GM23338 (cell line): ENCODE measurements at regions not wholly inside any gene's neighbourhood (a gene's known extent, or its start where the extent isn't known, plus 50 kb on each side); places are given as distances from the start of the nearest gene placed in this dataset.

ENCODE experiments used
- ATAC-seq: fragments of 200-7000 bp; cut with Tn5 transposase; 3 replicates; pipeline ENCODE4 v1.9.1; 2020
- DNase-seq: peaks from one replicate; pipeline ENCODE4 v3.0.0-alpha.2; 2015; ENCODE audit warnings: low spot score
- H2AFZ ChIP-seq: fragments of 200-600 bp; sonication (generic); 2 replicates; pipeline ENCODE4 v1.8.0; 2016; ENCODE audit warnings: antibody characterized with exemption, mild to moderate bottlenecking, moderate library complexity
- H3F3A ChIP-seq: fragments of 200-600 bp; sonication (generic); replicated peaks from 2 replicates; pipeline ENCODE4 v1.8.0; 2017; ENCODE audit warnings: antibody characterized with exemption, mixed run types, low read depth
- H3K27ac ChIP-seq: fragments of 200-600 bp; sonication (generic); 2 replicates; pipeline ENCODE4 v1.6.1; 2016; ENCODE audit warnings: low read depth
- H3K27me3 ChIP-seq: fragments of 200-600 bp; sonication (generic); 2 replicates; pipeline ENCODE4 v1.8.0; 2016; ENCODE audit warnings: mild to moderate bottlenecking, mixed run types, moderate library complexity; ENCODE audit not compliant: insufficient read depth
- H3K36me3 ChIP-seq: fragments of 200-600 bp; sonication (generic); 2 replicates; pipeline ENCODE4 v1.8.0; 2016; ENCODE audit warnings: mild to moderate bottlenecking; ENCODE audit not compliant: insufficient read depth
- H3K4me1 ChIP-seq: fragments of 200-600 bp; sonication (generic); 2 replicates; pipeline ENCODE4 v1.8.0; 2016; ENCODE audit warnings: mild to moderate bottlenecking, moderate library complexity; ENCODE audit not compliant: insufficient read depth
- H3K4me2 ChIP-seq: fragments of 200-600 bp; sonication (generic); 2 replicates; pipeline ENCODE4 v1.7.1; 2017; ENCODE audit warnings: mixed run types
- H3K4me3 ChIP-seq: fragments of 200-600 bp; sonication (generic); 2 replicates; pipeline ENCODE4 v1.6.1; 2016; ENCODE audit warnings: mixed run types
- H3K79me2 ChIP-seq: fragments of 200-600 bp; sonication (generic); replicated peaks from 2 replicates; pipeline ENCODE4 v1.8.0; 2017; ENCODE audit warnings: mild to moderate bottlenecking; ENCODE audit not compliant: insufficient read depth
- H3K9me2 ChIP-seq: fragments of 200-600 bp; sonication (generic); 2 replicates; pipeline ENCODE4 v1.8.0; 2017; ENCODE audit not compliant: insufficient read depth
- H4K20me1 ChIP-seq: fragments of 200-600 bp; sonication (generic); replicated peaks from 2 replicates; pipeline ENCODE4 v1.8.0; 2017; ENCODE audit warnings: mild to moderate bottlenecking; ENCODE audit not compliant: insufficient read depth
- H3K27ac Mint-ChIP-seq: 2 replicates; pipeline ENCODE4 v1.8.0; 2020; ENCODE audit warnings: inconsistent platforms, mild to moderate bottlenecking, moderate library complexity, mixed read lengths
- H3K27me3 Mint-ChIP-seq: 3 replicates; pipeline ENCODE4 v1.8.0; 2022; ENCODE audit warnings: low read depth, mild to moderate bottlenecking, moderate library complexity, mixed read lengths, inconsistent platforms; ENCODE audit not compliant: insufficient read depth, poor library complexity
- H3K36me3 Mint-ChIP-seq: 3 replicates; pipeline ENCODE4 v1.8.0; 2021; ENCODE audit warnings: low read depth, mild to moderate bottlenecking, inconsistent platforms, moderate library complexity, mixed read lengths
- H3K4me1 Mint-ChIP-seq: 3 replicates; pipeline ENCODE4 v1.8.0; 2020; ENCODE audit warnings: mild to moderate bottlenecking, inconsistent platforms, mixed read lengths
- H3K4me3 Mint-ChIP-seq: 3 replicates; pipeline ENCODE4 v1.8.0; 2021; ENCODE audit warnings: moderate library complexity, mild to moderate bottlenecking, inconsistent platforms, mixed read lengths
- H3K9me3 Mint-ChIP-seq: 3 replicates; pipeline ENCODE4 v1.8.0; 2020; ENCODE audit warnings: moderate library complexity, mild to moderate bottlenecking, inconsistent platforms, mixed read lengths
- CREB1 ChIP-seq: fragments of 250-450 bp; sonication (Bioruptor Pico); IDR thresholded peaks from 2 replicates; pipeline ENCODE4 v1.5.0; 2020; ENCODE audit warnings: low read depth, mild to moderate bottlenecking, moderate library complexity
- EZH2 ChIP-seq: fragments of 200-600 bp; sonication (generic); IDR thresholded peaks from one replicate; pipeline ENCODE4 v1.8.0; 2017; ENCODE audit warnings: antibody characterized with exemption, mild to moderate bottlenecking, low read depth; ENCODE audit not compliant: unreplicated experiment
- EZH2phosphoT487 ChIP-seq: fragments of 200-600 bp; sonication (generic); IDR thresholded peaks from one replicate; pipeline ENCODE4 v1.8.1; 2018; ENCODE audit warnings: antibody characterized with exemption; ENCODE audit not compliant: unreplicated experiment
- NANOG ChIP-seq: IDR thresholded peaks from 2 replicates; pipeline ENCODE4 v1.6.1; 2016; ENCODE audit warnings: antibody characterized with exemption, borderline replicate concordance
- POLR2AphosphoS5 ChIP-seq: IDR thresholded peaks from 2 replicates; pipeline ENCODE4 v1.6.1; 2016; ENCODE audit warnings: antibody characterized with exemption, low read depth
- STAT1 ChIP-seq: IDR thresholded peaks from one replicate; pipeline ENCODE4 v1.6.1; 2016; ENCODE audit warnings: antibody characterized with exemption; ENCODE audit not compliant: unreplicated experiment
- ZNF114 ChIP-seq: fragments of 250-450 bp; sonication (Bioruptor Pico); IDR thresholded peaks from 2 replicates; pipeline ENCODE4 v1.5.0; 2020; ENCODE audit warnings: mild to moderate bottlenecking, moderate library complexity
- ZNF331 ChIP-seq: fragments of 250-450 bp; sonication (Bioruptor Pico); IDR thresholded peaks from 2 replicates; pipeline ENCODE4 v1.5.0; 2020; ENCODE audit warnings: low read depth, mild to moderate bottlenecking, moderate library complexity
- TF ChIP-seq, protein P1 (sequence below): IDR thresholded peaks from one replicate; pipeline ENCODE4 v1.6.1; 2018; ENCODE audit warnings: antibody characterized with exemption; ENCODE audit not compliant: unreplicated experiment
- TF ChIP-seq, protein P2 (sequence below): IDR thresholded peaks from 2 replicates; pipeline ENCODE4 v1.6.1; 2016; ENCODE audit warnings: antibody characterized with exemption
- TF ChIP-seq, protein P3 (sequence below): fragments of 250-450 bp; sonication (Bioruptor Pico); IDR thresholded peaks from 2 replicates; pipeline ENCODE4 v1.5.0; 2020; ENCODE audit warnings: mild to moderate bottlenecking, moderate library complexity

DNA sequence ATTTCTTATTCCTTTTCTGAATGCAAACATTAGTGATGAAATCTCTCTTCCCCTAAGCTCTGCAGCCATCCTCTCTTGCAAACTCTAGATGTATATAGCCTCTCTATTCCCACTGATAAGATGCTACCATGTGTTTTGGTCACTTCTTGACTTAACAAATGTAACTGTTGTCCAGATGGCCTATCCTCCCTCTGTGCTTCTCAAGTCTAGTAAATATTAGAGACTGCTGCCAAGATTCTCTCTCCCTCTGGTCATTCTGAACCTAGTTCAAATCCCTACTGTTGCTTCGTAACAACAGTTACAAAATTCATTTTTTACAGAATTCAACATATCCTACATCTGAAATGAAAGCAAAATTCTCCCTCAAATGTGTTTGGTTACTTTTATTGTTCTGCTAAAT is 156.6 kb downstream of the TXNL1 start:
- Histone ChIP-seq H4K20me1 (no peaks in the 10 kb centered on the region), H3K4me2 (no peak overlapping the region), H3K79me2 (no peaks in the 10 kb centered on the region), H3F3A (no peaks in the 10 kb centered on the region), H3K9me2 (peaks cover 4% of the 10 kb centered on the region), H3K27ac (no peak overlapping the region), H3K4me3 (no peak overlapping the region), H3K4me1 (no peaks in the 10 kb centered on the region), H3K36me3 (no peaks in the 10 kb centered on the region), H2AFZ (peak overlapping the region; percentile 19; the same call in 1 of the 2 replicates), H3K27me3 (no peaks in the 10 kb centered on the region)
- H3K27me3 Mint-ChIP-seq: peaks cover 2% of the 10 kb centered on the region
- ATAC-seq: no peak
- H3K4me3 Mint-ChIP-seq: no peak overlapping the region
- DNase-seq: no peak
- no peak overlapping the region for H3K27ac Mint-ChIP-seq
- no peaks in the 10 kb centered on the region for H3K9me3 Mint-ChIP-seq
- H3K36me3 Mint-ChIP-seq: no peaks in the 10 kb centered on the region
- peaks cover 5% of the 10 kb centered on the region for H3K4me1 Mint-ChIP-seq
- TF ChIP-seq, protein P1, sequence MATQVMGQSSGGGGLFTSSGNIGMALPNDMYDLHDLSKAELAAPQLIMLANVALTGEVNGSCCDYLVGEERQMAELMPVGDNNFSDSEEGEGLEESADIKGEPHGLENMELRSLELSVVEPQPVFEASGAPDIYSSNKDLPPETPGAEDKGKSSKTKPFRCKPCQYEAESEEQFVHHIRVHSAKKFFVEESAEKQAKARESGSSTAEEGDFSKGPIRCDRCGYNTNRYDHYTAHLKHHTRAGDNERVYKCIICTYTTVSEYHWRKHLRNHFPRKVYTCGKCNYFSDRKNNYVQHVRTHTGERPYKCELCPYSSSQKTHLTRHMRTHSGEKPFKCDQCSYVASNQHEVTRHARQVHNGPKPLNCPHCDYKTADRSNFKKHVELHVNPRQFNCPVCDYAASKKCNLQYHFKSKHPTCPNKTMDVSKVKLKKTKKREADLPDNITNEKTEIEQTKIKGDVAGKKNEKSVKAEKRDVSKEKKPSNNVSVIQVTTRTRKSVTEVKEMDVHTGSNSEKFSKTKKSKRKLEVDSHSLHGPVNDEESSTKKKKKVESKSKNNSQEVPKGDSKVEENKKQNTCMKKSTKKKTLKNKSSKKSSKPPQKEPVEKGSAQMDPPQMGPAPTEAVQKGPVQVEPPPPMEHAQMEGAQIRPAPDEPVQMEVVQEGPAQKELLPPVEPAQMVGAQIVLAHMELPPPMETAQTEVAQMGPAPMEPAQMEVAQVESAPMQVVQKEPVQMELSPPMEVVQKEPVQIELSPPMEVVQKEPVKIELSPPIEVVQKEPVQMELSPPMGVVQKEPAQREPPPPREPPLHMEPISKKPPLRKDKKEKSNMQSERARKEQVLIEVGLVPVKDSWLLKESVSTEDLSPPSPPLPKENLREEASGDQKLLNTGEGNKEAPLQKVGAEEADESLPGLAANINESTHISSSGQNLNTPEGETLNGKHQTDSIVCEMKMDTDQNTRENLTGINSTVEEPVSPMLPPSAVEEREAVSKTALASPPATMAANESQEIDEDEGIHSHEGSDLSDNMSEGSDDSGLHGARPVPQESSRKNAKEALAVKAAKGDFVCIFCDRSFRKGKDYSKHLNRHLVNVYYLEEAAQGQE: no peak
- TF ChIP-seq CREB1 (CRISPR knock-in tag): no peak
- TF ChIP-seq ZNF331 (CRISPR knock-in tag): no peak
- no peak for TF ChIP-seq EZH2phosphoT487
- TF ChIP-seq, protein P2, sequence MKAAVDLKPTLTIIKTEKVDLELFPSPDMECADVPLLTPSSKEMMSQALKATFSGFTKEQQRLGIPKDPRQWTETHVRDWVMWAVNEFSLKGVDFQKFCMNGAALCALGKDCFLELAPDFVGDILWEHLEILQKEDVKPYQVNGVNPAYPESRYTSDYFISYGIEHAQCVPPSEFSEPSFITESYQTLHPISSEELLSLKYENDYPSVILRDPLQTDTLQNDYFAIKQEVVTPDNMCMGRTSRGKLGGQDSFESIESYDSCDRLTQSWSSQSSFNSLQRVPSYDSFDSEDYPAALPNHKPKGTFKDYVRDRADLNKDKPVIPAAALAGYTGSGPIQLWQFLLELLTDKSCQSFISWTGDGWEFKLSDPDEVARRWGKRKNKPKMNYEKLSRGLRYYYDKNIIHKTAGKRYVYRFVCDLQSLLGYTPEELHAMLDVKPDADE: no peak
- TF ChIP-seq NANOG: no peak
- TF ChIP-seq, protein P3, sequence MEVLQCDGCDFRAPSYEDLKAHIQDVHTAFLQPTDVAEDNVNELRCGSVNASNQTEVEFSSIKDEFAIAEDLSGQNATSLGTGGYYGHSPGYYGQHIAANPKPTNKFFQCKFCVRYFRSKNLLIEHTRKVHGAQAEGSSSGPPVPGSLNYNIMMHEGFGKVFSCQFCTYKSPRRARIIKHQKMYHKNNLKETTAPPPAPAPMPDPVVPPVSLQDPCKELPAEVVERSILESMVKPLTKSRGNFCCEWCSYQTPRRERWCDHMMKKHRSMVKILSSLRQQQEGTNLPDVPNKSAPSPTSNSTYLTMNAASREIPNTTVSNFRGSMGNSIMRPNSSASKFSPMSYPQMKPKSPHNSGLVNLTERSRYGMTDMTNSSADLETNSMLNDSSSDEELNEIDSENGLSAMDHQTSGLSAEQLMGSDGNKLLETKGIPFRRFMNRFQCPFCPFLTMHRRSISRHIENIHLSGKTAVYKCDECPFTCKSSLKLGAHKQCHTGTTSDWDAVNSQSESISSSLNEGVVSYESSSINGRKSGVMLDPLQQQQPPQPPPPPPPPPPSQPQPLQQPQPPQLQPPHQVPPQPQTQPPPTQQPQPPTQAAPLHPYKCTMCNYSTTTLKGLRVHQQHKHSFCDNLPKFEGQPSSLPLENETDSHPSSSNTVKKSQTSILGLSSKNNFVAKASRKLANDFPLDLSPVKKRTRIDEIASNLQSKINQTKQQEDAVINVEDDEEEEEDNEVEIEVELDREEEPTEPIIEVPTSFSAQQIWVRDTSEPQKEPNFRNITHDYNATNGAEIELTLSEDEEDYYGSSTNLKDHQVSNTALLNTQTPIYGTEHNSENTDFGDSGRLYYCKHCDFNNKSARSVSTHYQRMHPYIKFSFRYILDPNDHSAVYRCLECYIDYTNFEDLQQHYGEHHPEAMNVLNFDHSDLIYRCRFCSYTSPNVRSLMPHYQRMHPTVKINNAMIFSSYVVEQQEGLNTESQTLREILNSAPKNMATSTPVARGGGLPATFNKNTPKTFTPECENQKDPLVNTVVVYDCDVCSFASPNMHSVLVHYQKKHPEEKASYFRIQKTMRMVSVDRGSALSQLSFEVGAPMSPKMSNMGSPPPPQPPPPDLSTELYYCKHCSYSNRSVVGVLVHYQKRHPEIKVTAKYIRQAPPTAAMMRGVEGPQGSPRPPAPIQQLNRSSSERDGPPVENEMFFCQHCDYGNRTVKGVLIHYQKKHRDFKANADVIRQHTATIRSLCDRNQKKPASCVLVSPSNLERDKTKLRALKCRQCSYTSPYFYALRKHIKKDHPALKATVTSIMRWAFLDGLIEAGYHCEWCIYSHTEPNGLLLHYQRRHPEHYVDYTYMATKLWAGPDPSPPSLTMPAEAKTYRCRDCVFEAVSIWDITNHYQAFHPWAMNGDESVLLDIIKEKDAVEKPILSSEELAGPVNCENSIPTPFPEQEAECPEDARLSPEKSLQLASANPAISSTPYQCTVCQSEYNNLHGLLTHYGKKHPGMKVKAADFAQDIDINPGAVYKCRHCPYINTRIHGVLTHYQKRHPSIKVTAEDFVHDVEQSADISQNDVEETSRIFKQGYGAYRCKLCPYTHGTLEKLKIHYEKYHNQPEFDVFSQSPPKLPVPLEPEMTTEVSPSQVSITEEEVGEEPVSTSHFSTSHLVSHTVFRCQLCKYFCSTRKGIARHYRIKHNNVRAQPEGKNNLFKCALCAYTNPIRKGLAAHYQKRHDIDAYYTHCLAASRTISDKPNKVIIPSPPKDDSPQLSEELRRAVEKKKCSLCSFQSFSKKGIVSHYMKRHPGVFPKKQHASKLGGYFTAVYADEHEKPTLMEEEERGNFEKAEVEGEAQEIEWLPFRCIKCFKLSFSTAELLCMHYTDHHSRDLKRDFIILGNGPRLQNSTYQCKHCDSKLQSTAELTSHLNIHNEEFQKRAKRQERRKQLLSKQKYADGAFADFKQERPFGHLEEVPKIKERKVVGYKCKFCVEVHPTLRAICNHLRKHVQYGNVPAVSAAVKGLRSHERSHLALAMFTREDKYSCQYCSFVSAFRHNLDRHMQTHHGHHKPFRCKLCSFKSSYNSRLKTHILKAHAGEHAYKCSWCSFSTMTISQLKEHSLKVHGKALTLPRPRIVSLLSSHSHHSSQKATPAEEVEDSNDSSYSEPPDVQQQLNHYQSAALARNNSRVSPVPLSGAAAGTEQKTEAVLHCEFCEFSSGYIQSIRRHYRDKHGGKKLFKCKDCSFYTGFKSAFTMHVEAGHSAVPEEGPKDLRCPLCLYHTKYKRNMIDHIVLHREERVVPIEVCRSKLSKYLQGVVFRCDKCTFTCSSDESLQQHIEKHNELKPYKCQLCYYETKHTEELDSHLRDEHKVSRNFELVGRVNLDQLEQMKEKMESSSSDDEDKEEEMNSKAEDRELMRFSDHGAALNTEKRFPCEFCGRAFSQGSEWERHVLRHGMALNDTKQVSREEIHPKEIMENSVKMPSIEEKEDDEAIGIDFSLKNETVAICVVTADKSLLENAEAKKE (CRISPR knock-in tag): no peak
- no peak for TF ChIP-seq POLR2AphosphoS5
- no peak for TF ChIP-seq ZNF114 (CRISPR knock-in tag)
- no peak for TF ChIP-seq STAT1
- TF ChIP-seq EZH2: no peak
